Keratinocyte (primary cell): ENCODE measurements at regions not wholly inside any gene's neighbourhood (a gene's known extent, or its start where the extent isn't known, plus 50 kb on each side); places are given as distances from the start of the nearest gene placed in this dataset.

Experiments
- DNase-seq: peaks from one replicate; pipeline ENCODE4 v3.0.0-alpha.2; 2011; ENCODE audit warnings: low read depth, missing footprints, low spot score
- FAIRE-seq: peaks from 2 replicates; lab custom pipeline; 2011; peaks lifted over from hg19 to GRCh38; lab: Jason Lieb, UNC
- H2AFZ ChIP-seq: 2 replicates; pipeline ENCODE4 v1.6.0; 2012; ENCODE audit warnings: low read length, control low read depth, inconsistent platforms; ENCODE audit not compliant: control insufficient read depth
- H3K27ac ChIP-seq: 2 replicates; pipeline ENCODE4 v1.5.1; 2011; ENCODE audit warnings: low read length; ENCODE audit not compliant: control insufficient read depth, insufficient read depth
- H3K27me3 ChIP-seq: 3 replicates; pipeline ENCODE4 v1.6.0; 2011; ENCODE audit warnings: low read length; ENCODE audit not compliant: control insufficient read depth, insufficient read depth; ENCODE audit errors: extremely low read depth
- H3K36me3 ChIP-seq, 2 experiments: 2 replicates in 1 of 2; 3 replicates in 1 of 2; pipeline ENCODE4 v1.5.1; 2011; ENCODE audit warnings: low read length in 2 of 2, mild to moderate bottlenecking in 1 of 2; ENCODE audit not compliant: control insufficient read depth in 2 of 2, insufficient read depth in 2 of 2; ENCODE audit errors: extremely low read depth in 1 of 2
- H3K4me1 ChIP-seq: 3 replicates; pipeline ENCODE4 v1.5.1; 2011; ENCODE audit warnings: low read length; ENCODE audit not compliant: control insufficient read depth, insufficient read depth; ENCODE audit errors: extremely low read depth
- H3K4me2 ChIP-seq: 3 replicates; pipeline ENCODE4 v1.6.0; 2011; ENCODE audit warnings: low read depth, low read length; ENCODE audit not compliant: control insufficient read depth, insufficient read depth; ENCODE audit errors: extremely low read depth
- H3K4me3 ChIP-seq, 3 experiments: fragments of 200-600 bp in 1 of 3; sonication (generic) in 1 of 3; 2 replicates in 2 of 3; 3 replicates in 1 of 3; pipeline ENCODE4 v1.5.1; 2011 to 2016; ENCODE audit warnings: low read length in 3 of 3, mild to moderate bottlenecking in 3 of 3, control low read depth in 2 of 3, inconsistent platforms in 1 of 3, low read depth in 1 of 3, mixed read lengths in 1 of 3, mixed run types in 1 of 3, moderate library complexity in 1 of 3; ENCODE audit not compliant: control insufficient read depth in 2 of 3, insufficient read depth in 2 of 3; ENCODE audit errors: extremely low read depth in 1 of 3
- H3K79me2 ChIP-seq: 2 replicates; pipeline ENCODE4 v1.6.0; 2012; ENCODE audit warnings: low read length; ENCODE audit not compliant: control insufficient read depth, insufficient read depth
- H3K9ac ChIP-seq: 3 replicates; pipeline ENCODE4 v1.6.0; 2011; ENCODE audit warnings: low read length; ENCODE audit not compliant: control insufficient read depth, insufficient read depth; ENCODE audit errors: extremely low read depth
- H3K9me1 ChIP-seq: 3 replicates; pipeline ENCODE4 v1.6.0; 2011; ENCODE audit warnings: low read length; ENCODE audit not compliant: control insufficient read depth, insufficient read depth; ENCODE audit errors: extremely low read depth
- H3K9me3 ChIP-seq: 2 replicates; pipeline ENCODE4 v1.5.1; 2012; ENCODE audit warnings: low read depth, low read length; ENCODE audit not compliant: control insufficient read depth
- H4K20me1 ChIP-seq: 3 replicates; pipeline ENCODE4 v1.6.0; 2011; ENCODE audit warnings: low read length; ENCODE audit not compliant: control insufficient read depth, insufficient read depth; ENCODE audit errors: extremely low read depth
- CTCF ChIP-seq, 3 experiments: IDR thresholded peaks in 1 of 3; conservative IDR thresholded peaks in 1 of 3; optimal IDR thresholded peaks in 1 of 3; 2 replicates in 2 of 3; 3 replicates in 1 of 3; pipeline versions ENCODE3 to v1.5.1; 2011; ENCODE audit warnings: low read length in 3 of 3, mild to moderate bottlenecking in 3 of 3, moderate library complexity in 2 of 3, control low read depth in 1 of 3, inconsistent platforms in 1 of 3; ENCODE audit not compliant: insufficient read depth in 2 of 3; ENCODE audit errors: extremely low read depth in 1 of 3
- EZH2 ChIP-seq: IDR thresholded peaks from one replicate; pipeline ENCODE4 v1.6.1; 2012; ENCODE audit warnings: inconsistent platforms, mild to moderate bottlenecking, low read length, moderate library complexity
- dilution Hi-C: fragments of 300-500 bp; cut with MboI; formaldehyde crosslinking; loops from one replicate; pipeline ENCODE4 v1.7.0; 2020; ENCODE audit warnings: low sequenced_read_pairs; ENCODE audit not compliant: extremely low pct_ligation_motif_present

- H3K9ac ChIP-seq: no peak overlapping the region
- H3K9me1 ChIP-seq: no peaks in the 10 kb centered on the region
- no peak for DNase-seq
- no peak overlapping the region for H3K27ac ChIP-seq
- H3K79me2 ChIP-seq: no peaks in the 10 kb centered on the region
- H3K4me1 ChIP-seq: no peaks in the 10 kb centered on the region
- no peaks in the 10 kb centered on the region for H3K27me3 ChIP-seq
- H4K20me1 ChIP-seq: no peaks in the 10 kb centered on the region
- H3K36me3 ChIP-seq: no peaks in the 10 kb centered on the region
- H2AFZ ChIP-seq: no peak overlapping the region
- TF ChIP-seq CTCF (optimal IDR thresholded peaks at IDR 0.05 in 1 of 3, IDR thresholded peaks at IDR 0.05 in 1 of 3, conservative IDR thresholded peaks at IDR 0.05 in 1 of 3; ENCODE audit: extremely low read depth in 1 of 3, insufficient read depth in 2 of 3, low read length in 3 of 3): no peak
- no peak for TF ChIP-seq EZH2
- no peak for FAIRE-seq
- H3K4me3 ChIP-seq: no peak overlapping the region
- H3K9me3 ChIP-seq: no peaks in the 10 kb centered on the region
- dilution Hi-C loops: no loop called here
- H3K4me2 ChIP-seq: no peak overlapping the region
Measured at GRCh38 chr1:69363236-69363635, 204.5 kb upstream of the LRRC7 start.

GRCh38 chr1:69373520-69373919 is 194.2 kb upstream of the LRRC7 start:
- H3K27me3 ChIP-seq: no peaks in the 10 kb centered on the region
- TF ChIP-seq EZH2 (no peak), CTCF (optimal IDR thresholded peaks at IDR 0.05 in 1 of 3, IDR thresholded peaks at IDR 0.05 in 1 of 3, conservative IDR thresholded peaks at IDR 0.05 in 1 of 3; ENCODE audit: extremely low read depth in 1 of 3, insufficient read depth in 2 of 3, low read length in 3 of 3) (no peak)
- H3K9me3 ChIP-seq: no peaks in the 10 kb centered on the region
- H3K27ac ChIP-seq: no peak overlapping the region
- dilution Hi-C loops: no loop called here
- H3K79me2 ChIP-seq: no peaks in the 10 kb centered on the region
- H3K36me3 ChIP-seq: no peaks in the 10 kb centered on the region
- H4K20me1 ChIP-seq: no peaks in the 10 kb centered on the region
- no peaks in the 10 kb centered on the region for H3K4me1 ChIP-seq
- H3K4me2 ChIP-seq: no peak overlapping the region
- DNase-seq: no peak
- H3K9me1 ChIP-seq: no peaks in the 10 kb centered on the region
- H3K4me3 ChIP-seq: no peak overlapping the region
- FAIRE-seq: no peak
- H2AFZ ChIP-seq: no peak overlapping the region
- no peak overlapping the region for H3K9ac ChIP-seq
